PC-9 (cell line): ENCODE measurements at regions not wholly inside any gene's neighbourhood (a gene's known extent, or its start where the extent isn't known, plus 50 kb on each side); places are given as distances from the start of the nearest gene placed in this dataset.

Experiments used
- BruUV-seq: library from RNA; stranded (reverse); fragments of 400-500 nt; replicated peaks from 2 replicates; lab custom pipeline; 2021; lab: Mats Ljungman, UMichigan
- CTCF ChIA-PET: fragments of 300-600 bp; sonication (Branson Sonifier 250); formaldehyde crosslinking; loops from one replicate; lab custom pipeline; 2022; ENCODE audit warnings: antibody characterized with exemption; lab: Charles Lee
- POLR2A ChIA-PET: fragments of 300-600 bp; sonication (Branson Sonifier 250); formaldehyde crosslinking; loops from one replicate; lab custom pipeline; 2022; ENCODE audit warnings: antibody characterized with exemption; ENCODE audit not compliant: unreplicated experiment; lab: Charles Lee
- DNase-seq, 2 experiments: peaks; one replicate each; pipeline versions ENCODE4 v3.0.0 to v3.0.0-alpha.2; 2015 to 2022; ENCODE audit warnings: mixed read lengths in 1 of 2
- H2AFZ ChIP-seq: fragments of 200-600 bp; sonication (generic); 2 replicates; pipeline ENCODE4 v1.8.1; 2017; ENCODE audit warnings: antibody characterized with exemption
- H3F3A ChIP-seq: fragments of 200-600 bp; sonication (generic); 2 replicates; pipeline ENCODE4 v1.8.1; 2017; ENCODE audit warnings: antibody characterized with exemption, mild to moderate bottlenecking, low read depth; ENCODE audit not compliant: insufficient read depth
- H3K27ac ChIP-seq: fragments of 200-600 bp; sonication (generic); 2 replicates; pipeline ENCODE4 v1.6.1; 2016; ENCODE audit warnings: mixed run types
- H3K27me3 ChIP-seq: fragments of 200-600 bp; sonication (generic); 2 replicates; pipeline ENCODE4 v1.6.1; 2016; ENCODE audit warnings: low read depth, mixed run types; ENCODE audit not compliant: insufficient read depth
- H3K36me3 ChIP-seq: fragments of 200-600 bp; sonication (generic); 2 replicates; pipeline ENCODE4 v1.6.1; 2016; ENCODE audit warnings: low read depth, mixed run types
- H3K4me1 ChIP-seq: fragments of 200-600 bp; sonication (generic); replicated peaks from 2 replicates; pipeline ENCODE4 v1.6.1; 2016; ENCODE audit warnings: mixed run types; ENCODE audit not compliant: insufficient read depth
- H3K4me2 ChIP-seq: fragments of 200-600 bp; sonication (generic); 2 replicates; pipeline ENCODE4 v1.6.1; 2017; ENCODE audit warnings: mixed run types
- H3K4me3 ChIP-seq: fragments of 200-600 bp; sonication (generic); 2 replicates; pipeline ENCODE4 v1.6.1; 2016; ENCODE audit warnings: mixed run types
- H3K79me2 ChIP-seq: fragments of 200-600 bp; sonication (generic); 2 replicates; pipeline ENCODE4 v1.6.1; 2017; ENCODE audit warnings: low read depth, mixed run types
- H3K9me2 ChIP-seq: fragments of 200-600 bp; sonication (generic); 2 replicates; pipeline ENCODE4 v1.8.1; 2017; ENCODE audit warnings: mild to moderate bottlenecking; ENCODE audit not compliant: insufficient read depth
- H3K9me3 ChIP-seq: fragments of 200-600 bp; sonication (generic); 2 replicates; pipeline ENCODE4 v1.8.1; 2016; ENCODE audit warnings: low read depth; ENCODE audit not compliant: insufficient read depth
- H4K20me1 ChIP-seq: fragments of 200-600 bp; sonication (generic); 2 replicates; pipeline ENCODE4 v1.8.1; 2017; ENCODE audit not compliant: insufficient read depth
- CTCF ChIP-seq: fragments of 200-600 bp; sonication (generic); conservative IDR thresholded peaks from 2 replicates; pipeline ENCODE4 v1.6.1; 2017; ENCODE audit warnings: mixed run types, antibody characterized with exemption, mild to moderate bottlenecking, moderate library complexity
- EZH2 ChIP-seq: fragments of 200-600 bp; sonication (generic); IDR thresholded peaks from 2 replicates; pipeline ENCODE4 v1.8.0; 2017; ENCODE audit warnings: antibody characterized with exemption, low read depth
- intact Hi-C: fragments of 100-400 bp; cut with micrococcal nuclease; formaldehyde crosslinking; loops from one replicate; pipeline ENCODE4 v1.10.0; 2022; ENCODE audit not compliant: unreplicated experiment

GRCh38 chr2:118386641-118387302, 298.5 kb downstream of the INSIG2 start:
- no peak overlapping the region for H3K4me3 ChIP-seq
- intact Hi-C loops, result no loop called here
- peaks cover 11% of the 10 kb centered on the region; the same call in 1 of the 2 replicates for H3K9me3 ChIP-seq
- no peaks in the 10 kb centered on the region for H3K9me2 ChIP-seq
- peaks cover 4% of the 10 kb centered on the region; the same call in 1 of the 2 replicates for H3F3A ChIP-seq
- peak overlapping the region; percentile 57 for H3K27ac ChIP-seq
- H3K4me2 ChIP-seq, result peak overlapping the region; percentile 21
- ChIA-PET POLR2A (no interaction called here), CTCF (no interaction called here)
- no peaks in the 10 kb centered on the region for H3K36me3 ChIP-seq
- peaks cover 30% of the 10 kb centered on the region for H3K4me1 ChIP-seq
- DNase-seq, result peak in 1 of 2 experiments; percentile 61
- TF ChIP-seq CTCF (no peak), EZH2 (no peak)
- peak overlapping the region; percentile 35 for H2AFZ ChIP-seq
- H3K79me2 ChIP-seq, result no peaks in the 10 kb centered on the region
- BruUV-seq, result no TSS peak
- H4K20me1 ChIP-seq, result no peaks in the 10 kb centered on the region
- no peaks in the 10 kb centered on the region for H3K27me3 ChIP-seq

GRCh38 chr2:118380915-118381653, 292.8 kb downstream of the INSIG2 start:
- Histone ChIP-seq H3K36me3 (no peaks in the 10 kb centered on the region), H4K20me1 (no peaks in the 10 kb centered on the region), H3K4me2 (no peak overlapping the region), H3K4me1 (no peaks in the 10 kb centered on the region), H2AFZ (no peak overlapping the region), H3K9me3 (no peaks in the 10 kb centered on the region), H3K27ac (no peak overlapping the region), H3K4me3 (no peak overlapping the region), H3F3A (no peaks in the 10 kb centered on the region), H3K27me3 (no peaks in the 10 kb centered on the region), H3K9me2 (no peaks in the 10 kb centered on the region), H3K79me2 (no peaks in the 10 kb centered on the region)
- BruUV-seq, result no TSS peak
- ChIA-PET POLR2A (no interaction called here), CTCF (no interaction called here)
- DNase-seq, result no peak
- intact Hi-C loops, result no loop called here
- TF ChIP-seq EZH2 (no peak), CTCF (no peak)

- Histone ChIP-seq H3K79me2 (no peaks in the 10 kb centered on the region), H3K4me3 (no peak overlapping the region), H2AFZ (no peak overlapping the region), H3K27me3 (no peaks in the 10 kb centered on the region), H3K4me2 (no peak overlapping the region), H3K27ac (no peak overlapping the region), H3K36me3 (no peaks in the 10 kb centered on the region), H3K9me2 (no peaks in the 10 kb centered on the region), H4K20me1 (no peaks in the 10 kb centered on the region), H3F3A (no peaks in the 10 kb centered on the region), H3K4me1 (no peaks in the 10 kb centered on the region), H3K9me3 (no peaks in the 10 kb centered on the region)
- peak in 1 of 2 experiments; percentile 6 for DNase-seq
- intact Hi-C loops, result no loop called here
- POLR2A ChIA-PET, result no interaction called here
- TF ChIP-seq EZH2, result no peak
- TF ChIP-seq CTCF, result no peak
- BruUV-seq, result no TSS peak
- CTCF ChIA-PET, result no interaction called here
Observed at GRCh38 chr2:118375907-118376485, 287.7 kb downstream of the INSIG2 start.
